Mesendoderm (in vitro differentiated cells): ENCODE measurements at regions not wholly inside any gene's neighbourhood (a gene's known extent, or its start where the extent isn't known, plus 50 kb on each side); places are given as distances from the start of the nearest gene placed in this dataset.
A peak's percentile ranks its signal among the peaks of the same experiment; 100 is the strongest.

Experiments used
- DNase-seq: peaks from one replicate; pipeline ENCODE4 v3.0.0; 2013
- H2AK5ac ChIP-seq: 2 replicates; pipeline ENCODE4 v1.6.1; 2013; ENCODE audit warnings: low read length, inconsistent platforms
- H2BK120ac ChIP-seq: 2 replicates; pipeline ENCODE4 v1.6.1; 2013; ENCODE audit warnings: low read depth, mild to moderate bottlenecking, low read length, moderate library complexity, mixed read lengths
- H2BK15ac ChIP-seq: replicated peaks from 2 replicates; pipeline ENCODE4 v1.6.1; 2013; ENCODE audit warnings: low read depth, mild to moderate bottlenecking, moderate library complexity
- H2BK5ac ChIP-seq: 2 replicates; pipeline ENCODE4 v1.6.1; 2013; ENCODE audit warnings: low read length, inconsistent platforms
- H3K18ac ChIP-seq: 2 replicates; pipeline ENCODE4 v1.6.1; 2013; ENCODE audit warnings: mild to moderate bottlenecking, low read length, mixed read lengths
- H3K23ac ChIP-seq: one replicate; pipeline ENCODE4 v1.6.1; 2013; ENCODE audit warnings: low read length
- H3K27ac ChIP-seq: 2 replicates; pipeline ENCODE4 v1.5.1; 2013; ENCODE audit warnings: low read depth, mild to moderate bottlenecking, inconsistent platforms, low read length, moderate library complexity
- H3K27me3 ChIP-seq: 2 replicates; pipeline ENCODE4 v1.6.1; 2013; ENCODE audit warnings: low read length, control low read depth, mild to moderate bottlenecking, inconsistent platforms; ENCODE audit not compliant: insufficient read depth, poor library complexity
- H3K36me3 ChIP-seq: 2 replicates; pipeline ENCODE4 v1.6.1; 2013; ENCODE audit warnings: low read length, inconsistent platforms; ENCODE audit not compliant: control insufficient read depth, insufficient read depth
- H3K4ac ChIP-seq: one replicate; pipeline ENCODE4 v1.6.1; 2013; ENCODE audit warnings: low read depth, mild to moderate bottlenecking, low read length, moderate library complexity
- H3K4me1 ChIP-seq: 2 replicates; pipeline ENCODE4 v1.6.1; 2013; ENCODE audit warnings: low read depth, low read length, inconsistent platforms; ENCODE audit not compliant: control insufficient read depth
- H3K4me2 ChIP-seq: 2 replicates; pipeline ENCODE4 v1.6.1; 2013; ENCODE audit warnings: low read length
- H3K4me3 ChIP-seq: 2 replicates; pipeline ENCODE4 v1.5.1; 2013; ENCODE audit warnings: mild to moderate bottlenecking, low read length
- H3K56ac ChIP-seq: one replicate; pipeline ENCODE4 v1.6.1; 2013; ENCODE audit warnings: low read length
- H3K79me1 ChIP-seq: 2 replicates; pipeline ENCODE4 v1.6.1; 2013; ENCODE audit warnings: low read length, inconsistent platforms
- H3K79me2 ChIP-seq: 2 replicates; pipeline ENCODE4 v1.6.1; 2013; ENCODE audit warnings: mild to moderate bottlenecking, low read length; ENCODE audit not compliant: control insufficient read depth, insufficient read depth
- H3K9ac ChIP-seq: 2 replicates; pipeline ENCODE4 v1.6.1; 2013; ENCODE audit warnings: low read length, inconsistent platforms
- H4K5ac ChIP-seq: one replicate; pipeline ENCODE4 v1.6.1; 2013; ENCODE audit warnings: low read length
- H4K8ac ChIP-seq: one replicate; pipeline ENCODE4 v1.6.1; 2013; ENCODE audit warnings: low read depth, mild to moderate bottlenecking, control low read depth, low read length, moderate library complexity
- WGBS: extraction: QIAGEN DNeasy Blood & Tissue Kit; methylation state at CpG from one replicate; pipeline ENCODE4 v1.1.7; 2013; ENCODE audit warnings: low lambda C conversion rate, missing lambda C conversion rate; ENCODE audit not compliant: insufficient coverage; ENCODE audit errors: extremely low coverage; 5-methylcytosine and 5-hydroxymethylcytosine counted together

DNA sequence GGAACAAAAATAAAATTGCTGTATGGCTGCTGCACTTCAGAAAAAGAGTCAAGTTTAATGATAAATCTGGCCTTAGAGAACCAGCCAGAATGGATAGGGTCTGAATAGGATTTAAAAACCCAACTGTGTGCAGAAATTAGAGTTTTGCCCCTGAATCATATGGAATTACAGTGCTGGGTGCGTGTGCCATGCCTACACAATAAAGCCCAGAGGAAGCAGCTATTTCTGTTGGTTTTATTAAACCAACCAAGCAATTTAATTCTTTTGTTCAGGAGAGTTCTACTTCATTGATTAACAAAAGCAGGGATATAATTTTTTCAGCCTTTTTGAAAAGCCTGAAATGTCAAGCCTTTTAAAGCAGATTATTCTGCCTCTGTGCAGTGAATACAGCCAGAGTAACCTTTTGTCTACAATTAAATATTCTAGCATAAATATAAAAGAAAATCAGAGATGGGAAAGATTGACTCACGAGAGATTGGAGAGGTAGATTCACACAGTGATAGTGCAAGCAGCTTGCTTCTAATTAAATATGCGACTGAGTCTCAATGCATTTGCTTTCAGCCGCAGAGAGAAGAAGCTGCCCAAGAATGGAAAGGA, 66.7 kb upstream of the DNAJC19 start:
- WGBS = no CpG with 5 or more reads among the region's 4 CpGs
- Histone ChIP-seq H4K8ac (no peak overlapping the region), H3K27ac (no peak overlapping the region), H3K79me2 (no peaks in the 10 kb centered on the region), H3K4me2 (no peak overlapping the region), H3K56ac (no peak overlapping the region), H3K79me1 (no peaks in the 10 kb centered on the region), H2BK15ac (no peak overlapping the region), H2BK5ac (no peak overlapping the region), H2BK120ac (no peak overlapping the region), H3K9ac (no peak overlapping the region), H3K23ac (no peak overlapping the region), H3K4ac (no peak overlapping the region), H4K5ac (no peak overlapping the region), H3K36me3 (no peaks in the 10 kb centered on the region), H3K18ac (no peak overlapping the region), H2AK5ac (no peak overlapping the region), H3K27me3 (no peaks in the 10 kb centered on the region), H3K4me3 (no peak overlapping the region), H3K4me1 (no peaks in the 10 kb centered on the region)
- no peak for DNase-seq

GRCh38 chr3:181054538-181054937, 65.0 kb upstream of the DNAJC19 start:
- Histone ChIP-seq H3K4me2 (no peak overlapping the region), H2BK5ac (no peak overlapping the region), H2AK5ac (no peak overlapping the region), H3K79me1 (no peaks in the 10 kb centered on the region), H3K23ac (no peak overlapping the region), H3K4me1 (no peaks in the 10 kb centered on the region), H3K4ac (no peak overlapping the region), H3K27ac (no peak overlapping the region), H3K36me3 (no peaks in the 10 kb centered on the region), H3K4me3 (no peak overlapping the region), H3K56ac (no peak overlapping the region), H3K27me3 (no peaks in the 10 kb centered on the region), H4K8ac (no peak overlapping the region), H3K18ac (no peak overlapping the region), H3K9ac (no peak overlapping the region), H3K79me2 (no peaks in the 10 kb centered on the region), H2BK15ac (no peak overlapping the region), H2BK120ac (no peak overlapping the region), H4K5ac (no peak overlapping the region)
- DNase-seq = no peak

DNA sequence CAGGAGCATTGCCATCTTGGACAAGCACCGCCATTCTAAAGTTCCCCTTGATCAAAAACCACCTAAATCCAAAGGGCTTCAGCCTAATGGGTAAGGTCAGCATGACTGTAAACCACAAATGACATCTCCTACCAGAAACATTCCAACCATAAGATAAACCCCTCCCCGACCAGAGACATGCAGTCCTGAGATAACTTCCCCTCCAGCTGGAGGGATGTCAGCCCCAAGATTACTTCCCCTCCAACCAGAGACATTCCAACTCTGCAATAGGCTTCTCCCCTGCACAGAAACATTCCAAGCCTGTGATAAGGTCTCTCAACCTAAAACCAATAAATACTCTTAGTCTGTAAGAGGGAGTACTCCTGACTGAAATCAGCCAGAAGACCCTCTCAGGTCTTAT, 62.7 kb upstream of the DNAJC19 start:
- Histone ChIP-seq H3K56ac (no peak overlapping the region), H3K4me3 (no peak overlapping the region), H3K9ac (no peak overlapping the region), H3K27ac (no peak overlapping the region), H2BK120ac (no peak overlapping the region), H4K8ac (no peak overlapping the region), H3K27me3 (no peaks in the 10 kb centered on the region), H3K4ac (no peak overlapping the region), H2BK15ac (no peak overlapping the region), H2AK5ac (no peak overlapping the region), H3K36me3 (no peaks in the 10 kb centered on the region), H3K79me1 (no peaks in the 10 kb centered on the region), H2BK5ac (no peak overlapping the region), H3K79me2 (no peaks in the 10 kb centered on the region), H4K5ac (no peak overlapping the region), H3K18ac (no peak overlapping the region), H3K23ac (no peak overlapping the region), H3K4me1 (no peaks in the 10 kb centered on the region), H3K4me2 (no peak overlapping the region)
- no CpG with 5 or more reads among the region's 2 CpGs for WGBS
- peak; percentile 82 for DNase-seq

DNA sequence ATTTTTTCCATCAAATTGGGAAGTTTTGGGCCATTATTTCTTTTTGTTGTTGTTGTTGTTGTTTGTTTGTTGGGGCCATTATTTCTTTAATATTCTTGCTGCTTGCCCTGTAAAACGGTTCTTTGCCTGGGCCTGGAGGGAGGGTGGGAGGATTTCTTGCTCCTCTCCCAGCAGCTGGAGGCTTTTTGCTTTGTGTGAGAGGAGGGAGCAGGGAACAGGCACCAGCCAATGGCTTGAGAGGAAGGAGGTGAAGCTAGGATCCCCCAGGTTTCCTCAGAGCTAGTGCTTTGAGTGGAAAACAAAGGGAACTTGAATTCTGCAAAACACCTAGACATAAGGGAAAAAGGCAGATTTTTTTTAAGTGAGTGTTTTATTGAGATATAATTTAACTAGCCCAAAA, 61.2 kb upstream of the DNAJC19 start:
- no peaks in the 10 kb centered on the region for H3K36me3 ChIP-seq
- H3K27me3 ChIP-seq = no peaks in the 10 kb centered on the region
- WGBS = no CpG with 5 or more reads among the region's 1 CpG
- H3K4me2 ChIP-seq = no peak overlapping the region
- no peak overlapping the region for H3K9ac ChIP-seq
- no peak overlapping the region for H2BK120ac ChIP-seq
- H3K23ac ChIP-seq = no peak overlapping the region
- H3K79me1 ChIP-seq = no peaks in the 10 kb centered on the region
- no peaks in the 10 kb centered on the region for H3K79me2 ChIP-seq
- no peak overlapping the region for H2AK5ac ChIP-seq
- no peak overlapping the region for H2BK15ac ChIP-seq
- H4K5ac ChIP-seq = no peak overlapping the region
- no peak overlapping the region for H3K4me3 ChIP-seq
- no peak for DNase-seq
- no peak overlapping the region for H3K4ac ChIP-seq
- H3K27ac ChIP-seq = no peak overlapping the region
- no peak overlapping the region for H3K56ac ChIP-seq
- no peak overlapping the region for H3K18ac ChIP-seq
- H2BK5ac ChIP-seq = no peak overlapping the region
- H3K4me1 ChIP-seq = no peaks in the 10 kb centered on the region
- H4K8ac ChIP-seq = no peak overlapping the region

GRCh38 chr3:181040030-181040429, 50.5 kb upstream of the DNAJC19 start:
- no peak overlapping the region for H3K4ac ChIP-seq
- no peaks in the 10 kb centered on the region for H3K79me2 ChIP-seq
- no peak overlapping the region for H3K27ac ChIP-seq
- H4K8ac ChIP-seq = no peak overlapping the region
- H2BK5ac ChIP-seq = no peak overlapping the region
- H3K23ac ChIP-seq = no peak overlapping the region
- no peak overlapping the region for H2BK120ac ChIP-seq
- H2BK15ac ChIP-seq = no peak overlapping the region
- DNase-seq = no peak
- no peaks in the 10 kb centered on the region for H3K79me1 ChIP-seq
- no peak overlapping the region for H3K4me3 ChIP-seq
- no peak overlapping the region for H3K9ac ChIP-seq
- no peak overlapping the region for H2AK5ac ChIP-seq
- no peaks in the 10 kb centered on the region for H3K27me3 ChIP-seq
- H3K56ac ChIP-seq = no peak overlapping the region
- no peaks in the 10 kb centered on the region for H3K36me3 ChIP-seq
- no peak overlapping the region for H3K18ac ChIP-seq
- no peak overlapping the region for H4K5ac ChIP-seq
- H3K4me2 ChIP-seq = no peak overlapping the region
- H3K4me1 ChIP-seq = no peaks in the 10 kb centered on the region
